Naive thymus-derived CD4-positive, alpha-beta T cell (primary cell): ENCODE measurements at regions not wholly inside any gene's neighbourhood (a gene's known extent, or its start where the extent isn't known, plus 50 kb on each side); places are given as distances from the start of the nearest gene placed in this dataset.
A peak's percentile ranks its signal among the peaks of the same experiment; 100 is the strongest.

Experiments
- ATAC-seq: fragments of 150-1000 bp; cut with Tn5 transposase; 2 replicates; pipeline ENCODE4 v1.10.0; 2021; ENCODE audit warnings: mild to moderate bottlenecking, moderate library complexity
- CTCF ChIA-PET: fragments of 350-600 bp; sonication (Branson Sonifier 250); formaldehyde crosslinking; loops from one replicate; lab custom pipeline; 2021; ENCODE audit warnings: antibody characterized with exemption; lab: Charles Lee
- POLR2A ChIA-PET: fragments of 350-600 bp; sonication (Branson Sonifier 250); formaldehyde crosslinking; loops from one replicate; lab custom pipeline; 2021; ENCODE audit warnings: antibody characterized with exemption, inconsistent platforms; lab: Charles Lee
- DNase-seq, 9 donors: peaks; one replicate each; pipeline versions ENCODE4 v3.0.0 to v3.0.0-alpha.2; 2020 to 2022; ENCODE audit warnings: mixed read lengths in 1 of 9
- H3K27ac ChIP-seq: one replicate; pipeline ENCODE4 v1.7.0; 2013; ENCODE audit warnings: mild to moderate bottlenecking, low read depth, low read length, moderate library complexity
- H3K27me3 ChIP-seq, 2 donors: one replicate each; pipeline ENCODE4 v1.7.0; 2013; ENCODE audit warnings: low read length in 2 of 2, mild to moderate bottlenecking in 2 of 2, moderate library complexity in 2 of 2; ENCODE audit not compliant: control insufficient read depth in 2 of 2, insufficient read depth in 2 of 2
- H3K36me3 ChIP-seq, 3 experiments: 1 replicate in 2 of 3; 2 replicates in 1 of 3; pipeline ENCODE4 v1.7.0; 2013; ENCODE audit warnings: low read length in 3 of 3, mild to moderate bottlenecking in 3 of 3, moderate library complexity in 1 of 3; ENCODE audit not compliant: insufficient read depth in 3 of 3, control insufficient read depth in 2 of 3
- H3K4me1 ChIP-seq, 2 donors: one replicate each; pipeline ENCODE4 v1.7.0; 2013; ENCODE audit warnings: low read length in 2 of 2, mild to moderate bottlenecking in 2 of 2, moderate library complexity in 1 of 2; ENCODE audit not compliant: control insufficient read depth in 2 of 2, insufficient read depth in 2 of 2
- H3K4me3 ChIP-seq: 2 replicates; pipeline ENCODE4 v1.7.0; 2013; ENCODE audit warnings: mild to moderate bottlenecking, low read length
- H3K9me3 ChIP-seq, 3 experiments: 1 replicate in 2 of 3; 2 replicates in 1 of 3; pipeline ENCODE4 v1.7.0; 2013; ENCODE audit warnings: low read length in 3 of 3; ENCODE audit not compliant: control insufficient read depth in 2 of 3
- H3K27ac Mint-ChIP-seq, 9 donors: one replicate each; pipeline ENCODE4 v1.8.0; 2020 to 2022; ENCODE audit warnings: mixed read lengths in 9 of 9, mild to moderate bottlenecking in 8 of 9, moderate library complexity in 5 of 9, inconsistent platforms in 2 of 9
- H3K27me3 Mint-ChIP-seq, 5 donors: one replicate each; pipeline ENCODE4 v1.8.0; 2021 to 2022; ENCODE audit warnings: mixed read lengths in 5 of 5, mild to moderate bottlenecking in 1 of 5
- H3K36me3 Mint-ChIP-seq, 5 donors: one replicate each; pipeline ENCODE4 v1.8.0; 2020 to 2022; ENCODE audit warnings: mixed read lengths in 5 of 5, mild to moderate bottlenecking in 3 of 5, inconsistent platforms in 1 of 5
- H3K4me1 Mint-ChIP-seq, 7 donors: one replicate each; pipeline ENCODE4 v1.8.0; 2020 to 2022; ENCODE audit warnings: mixed read lengths in 7 of 7, mild to moderate bottlenecking in 3 of 7, inconsistent platforms in 1 of 7
- H3K4me3 Mint-ChIP-seq, 10 donors: one replicate each; pipeline ENCODE4 v1.8.0; 2020 to 2022; ENCODE audit warnings: mild to moderate bottlenecking in 10 of 10, mixed read lengths in 10 of 10, moderate library complexity in 6 of 10, inconsistent platforms in 2 of 10
- H3K9me3 Mint-ChIP-seq, 11 donors: one replicate each; pipeline ENCODE4 v1.8.0; 2020 to 2022; ENCODE audit warnings: mixed read lengths in 11 of 11, mild to moderate bottlenecking in 4 of 11, inconsistent platforms in 1 of 11, moderate library complexity in 1 of 11
- intact Hi-C, 2 donors: fragments of 100-400 bp; cut with micrococcal nuclease; formaldehyde crosslinking; loops; one replicate each; pipeline ENCODE4 v1.15.1; 2023

DNA sequence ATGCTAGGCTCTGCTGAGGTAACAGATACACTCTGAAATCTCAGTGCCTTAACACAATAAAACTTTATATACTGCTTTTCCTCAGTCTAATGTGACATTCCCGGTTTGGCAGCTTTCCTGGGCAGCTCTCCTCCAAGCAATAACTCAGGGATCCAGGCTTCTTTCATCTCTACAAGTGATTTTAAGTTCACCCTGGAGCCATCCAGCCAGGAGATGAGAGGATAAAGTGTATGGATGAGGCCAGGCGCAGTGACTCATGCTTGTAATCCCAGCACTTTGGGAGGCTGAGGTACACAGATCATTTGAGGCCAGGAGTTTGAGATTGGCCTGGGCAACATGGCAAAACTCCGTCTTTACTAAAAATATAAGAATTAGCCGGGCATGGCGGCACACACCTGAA lies 147.2 kb downstream of the UTP18 start:
- H3K27me3 Mint-ChIP-seq: peaks cover 0 to 16% (median 0%) of the 10 kb centered on the region in 5 donors
- POLR2A ChIA-PET: no interaction called here
- no peak for DNase-seq
- Histone ChIP-seq H3K27ac (no peak overlapping the region), H3K4me1 (no peaks in the 10 kb centered on the region), H3K27me3 (no peaks in the 10 kb centered on the region), H3K4me3 (no peak overlapping the region), H3K36me3 (no peaks in the 10 kb centered on the region), H3K9me3 (no peaks in the 10 kb centered on the region)
- intact Hi-C loops: no loop called here
- H3K9me3 Mint-ChIP-seq: peaks cover 0 to 7% (median 0%) of the 10 kb centered on the region in 11 donors
- no peak overlapping the region for H3K4me3 Mint-ChIP-seq
- peak overlapping the region in 1 of 9 donors; percentile 29 for H3K27ac Mint-ChIP-seq
- H3K36me3 Mint-ChIP-seq: peaks cover 0 to 6% (median 0%) of the 10 kb centered on the region in 5 donors
- H3K4me1 Mint-ChIP-seq: peaks cover 0 to 12% (median 7%) of the 10 kb centered on the region in 7 donors
- no peak for ATAC-seq
- CTCF ChIA-PET: no interaction called here

DNA sequence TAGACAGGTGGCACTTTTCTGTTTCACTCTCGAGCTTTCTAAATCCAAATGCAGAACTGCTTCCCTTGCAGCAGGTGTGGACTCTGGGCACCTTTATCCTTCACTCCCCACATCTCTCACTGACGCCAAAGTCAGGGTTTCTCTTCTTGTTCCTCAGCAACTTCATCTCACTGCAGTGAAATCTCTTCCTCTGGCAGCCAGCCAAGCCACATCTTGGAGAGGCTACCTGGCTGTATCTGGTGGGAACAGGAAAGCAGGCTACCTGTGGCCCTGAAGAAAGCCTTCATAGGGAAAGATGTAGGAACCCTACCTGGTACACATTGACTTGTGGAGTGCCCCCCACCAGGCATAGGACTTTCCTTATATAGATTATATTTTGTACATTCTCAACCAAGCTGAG lies 159.1 kb downstream of the UTP18 start:
- Histone ChIP-seq H3K36me3 (no peaks in the 10 kb centered on the region), H3K4me1 (peaks cover 0 to 5% of the 10 kb centered on the region in 2 donors), H3K4me3 (no peak overlapping the region), H3K27me3 (no peaks in the 10 kb centered on the region), H3K27ac (no peak overlapping the region), H3K9me3 (no peaks in the 10 kb centered on the region)
- Mint-ChIP-seq H3K4me1 (peaks cover 16 to 62% (median 45%) of the 10 kb centered on the region in 7 donors), H3K36me3 (peaks cover 0 to 5% (median 0%) of the 10 kb centered on the region in 5 donors), H3K27ac (peak overlapping the region in 7 of 9 donors; percentile 4 to 61 (median 34)), H3K4me3 (peak overlapping the region in 5 of 10 donors; percentile 6 to 52 (median 37)), H3K9me3 (peaks cover 0 to 5% (median 0%) of the 10 kb centered on the region in 11 donors), H3K27me3 (peaks cover 0 to 7% (median 0%) of the 10 kb centered on the region in 5 donors)
- ChIA-PET POLR2A (no interaction called here), CTCF (interaction anchor here (1.0 kb wide), 1 partner anchor 21 kb away, joined by 4 read pairs; no protein-coding TSS in a partner anchor)
- DNase-seq (peak in 1 of 9 donors; percentile 25), ATAC-seq (no peak)
- intact Hi-C loops: no loop called here

DNA sequence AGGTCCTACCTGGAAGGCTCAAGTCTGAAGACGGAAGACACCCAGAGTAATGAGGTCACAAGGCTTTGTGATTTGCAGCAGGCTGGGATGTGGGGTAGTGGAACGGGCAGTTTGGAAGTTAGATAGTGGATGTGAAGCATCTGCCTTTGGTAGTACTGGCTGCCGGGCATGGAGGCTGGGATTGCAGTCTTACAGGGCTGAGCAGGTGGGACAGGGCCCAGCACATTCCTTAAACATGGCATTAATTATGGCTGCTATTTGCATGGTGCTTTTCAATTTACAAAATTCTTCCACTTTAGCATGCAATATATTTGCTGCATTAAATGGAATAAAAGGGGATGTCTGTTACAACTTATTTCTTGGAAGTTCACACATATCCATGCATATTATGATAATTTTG lies 161.2 kb downstream of the UTP18 start:
- H3K27me3 Mint-ChIP-seq: peaks cover 0 to 5% (median 0%) of the 10 kb centered on the region in 5 donors
- no peak overlapping the region for H3K4me3 Mint-ChIP-seq
- H3K4me1 Mint-ChIP-seq: peaks cover 18 to 78% (median 54%) of the 10 kb centered on the region in 7 donors
- ChIA-PET POLR2A (no interaction called here), CTCF (no interaction called here)
- H3K36me3 Mint-ChIP-seq: peaks cover 0 to 6% (median 0%) of the 10 kb centered on the region in 5 donors
- intact Hi-C loops: no loop called here
- peaks cover 0 to 6% (median 0%) of the 10 kb centered on the region in 11 donors for H3K9me3 Mint-ChIP-seq
- H3K27ac Mint-ChIP-seq: peak overlapping the region in 1 of 9 donors; percentile 50
- peaks cover 0 to 6% of the 10 kb centered on the region in 2 donors for H3K4me1 ChIP-seq
- ATAC-seq (no peak), DNase-seq (no peak)
- H3K4me3 ChIP-seq: no peak overlapping the region
- no peaks in the 10 kb centered on the region for H3K36me3 ChIP-seq
- no peak overlapping the region for H3K27ac ChIP-seq
- H3K27me3 ChIP-seq: no peaks in the 10 kb centered on the region
- H3K9me3 ChIP-seq: no peaks in the 10 kb centered on the region

DNA sequence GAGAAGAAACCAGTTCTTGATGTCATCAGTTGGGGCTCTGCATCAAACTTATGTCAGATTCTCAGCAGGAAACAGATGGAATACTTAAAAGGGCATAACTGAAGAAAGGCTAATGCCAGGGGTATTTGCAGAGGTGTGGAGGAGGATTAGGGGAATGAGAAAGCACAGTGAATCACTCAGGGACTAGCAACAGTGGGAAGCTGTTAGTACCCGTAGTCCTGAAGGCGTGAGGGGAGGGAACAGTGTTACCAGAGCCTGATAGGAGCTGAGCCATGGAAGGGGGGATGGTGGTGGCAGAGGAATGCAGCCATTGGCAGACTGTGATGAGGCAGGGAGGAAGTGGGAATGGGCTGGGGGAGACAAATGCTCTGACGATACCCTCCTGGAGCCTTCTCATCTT lies 162.3 kb downstream of the UTP18 start:
- H3K27ac Mint-ChIP-seq: peak overlapping the region in 6 of 9 donors; percentile 4 to 80 (median 48)
- H3K9me3 ChIP-seq: no peaks in the 10 kb centered on the region
- peaks cover 0 to 8% (median 0%) of the 10 kb centered on the region in 11 donors for H3K9me3 Mint-ChIP-seq
- H3K36me3 ChIP-seq: no peaks in the 10 kb centered on the region
- intact Hi-C loops: no loop called here
- H3K4me3 ChIP-seq: no peak overlapping the region
- peaks cover 0 to under 1% (median 0%) of the 10 kb centered on the region in 5 donors for H3K27me3 Mint-ChIP-seq
- H3K27me3 ChIP-seq: no peaks in the 10 kb centered on the region
- POLR2A ChIA-PET: no interaction called here
- DNase-seq (no peak), ATAC-seq (no peak)
- no peak overlapping the region for H3K27ac ChIP-seq
- no peak overlapping the region for H3K4me3 Mint-ChIP-seq
- CTCF ChIA-PET: no interaction called here
- H3K4me1 Mint-ChIP-seq: peaks cover 24 to 80% (median 54%) of the 10 kb centered on the region in 7 donors
- peaks cover 0 to 9% (median 0%) of the 10 kb centered on the region in 5 donors for H3K36me3 Mint-ChIP-seq
- peaks cover 5 to 17% of the 10 kb centered on the region in 2 donors for H3K4me1 ChIP-seq

DNA sequence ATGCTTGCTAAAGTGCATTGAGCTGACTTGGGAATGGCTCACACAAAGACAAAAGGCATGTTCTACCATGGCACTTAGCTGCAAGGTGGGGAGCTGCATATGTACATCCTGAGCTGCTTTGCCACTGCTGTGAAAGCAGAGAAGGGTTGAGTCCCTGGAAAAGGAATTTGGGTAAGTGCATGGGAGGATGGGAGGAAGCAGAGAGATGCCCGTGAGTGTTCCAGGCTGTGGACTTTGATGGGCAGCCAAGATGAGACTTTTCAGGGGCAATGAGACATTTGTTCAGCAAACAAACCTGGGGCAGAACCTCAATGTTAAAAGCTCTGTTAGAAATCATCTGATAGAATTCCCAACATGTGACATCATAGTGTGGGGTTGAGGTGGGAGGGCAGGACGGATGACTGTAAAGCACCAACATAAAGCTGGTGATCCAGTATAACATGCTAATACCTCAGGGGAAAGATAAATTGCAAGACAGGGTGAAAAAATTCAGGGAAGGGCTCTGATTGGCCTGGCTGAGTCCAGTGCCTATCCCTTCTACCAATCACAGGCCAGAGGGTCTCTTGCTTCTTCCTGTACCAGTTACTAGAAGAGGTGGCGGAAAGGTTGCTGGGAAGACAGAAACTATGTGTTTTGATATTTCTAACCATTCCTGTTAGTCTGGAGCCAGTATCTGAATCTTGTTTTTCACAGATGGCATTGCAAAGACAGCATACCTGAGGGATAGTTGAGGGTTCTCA lies 163.2 kb downstream of the UTP18 start:
- peaks cover 0 to 8% (median 0%) of the 10 kb centered on the region in 11 donors for H3K9me3 Mint-ChIP-seq
- peaks cover 0 to 9% (median 0%) of the 10 kb centered on the region in 5 donors for H3K36me3 Mint-ChIP-seq
- POLR2A ChIA-PET: no interaction called here

DNA sequence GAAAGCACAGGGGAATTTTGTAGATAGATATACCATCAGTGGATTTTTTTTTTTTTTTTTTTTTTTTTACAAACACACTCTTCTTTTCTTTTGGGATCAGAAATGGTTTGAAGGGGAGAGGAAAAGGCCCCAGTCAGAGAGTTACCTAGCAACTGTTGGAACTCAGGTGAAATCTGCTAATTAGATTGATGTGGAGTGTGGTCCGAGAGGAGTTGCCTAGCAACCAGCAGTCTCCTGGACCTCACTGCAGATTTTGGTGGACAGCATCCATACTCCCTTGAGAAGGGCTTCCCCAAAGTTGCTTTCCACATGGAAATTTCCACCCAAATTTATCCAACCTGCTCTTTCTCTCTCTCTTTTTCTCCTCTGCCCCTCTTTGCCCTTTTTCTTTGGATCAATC lies 165.4 kb downstream of the UTP18 start:
- H3K27me3 ChIP-seq: no peaks in the 10 kb centered on the region
- Mint-ChIP-seq H3K4me3 (no peak overlapping the region), H3K27me3 (no peaks in the 10 kb centered on the region), H3K4me1 (peaks cover 35 to 82% (median 60%) of the 10 kb centered on the region in 7 donors), H3K9me3 (peaks cover 0 to 8% (median 0%) of the 10 kb centered on the region in 11 donors), H3K27ac (peak overlapping the region in 8 of 9 donors; percentile 5 to 98 (median 55)), H3K36me3 (peaks cover 0 to 19% (median 0%) of the 10 kb centered on the region in 5 donors)
- POLR2A ChIA-PET: no interaction called here
- H3K27ac ChIP-seq: no peak overlapping the region
- H3K4me1 ChIP-seq: peaks cover 12 to 40% of the 10 kb centered on the region in 2 donors
- H3K9me3 ChIP-seq: no peaks in the 10 kb centered on the region
- no peak for ATAC-seq
- H3K36me3 ChIP-seq: no peaks in the 10 kb centered on the region
- intact Hi-C loops: loop anchor here (5.0 kb wide), 4 partner anchors 37 to 558 kb away; partner anchors contain the start of genes MBTD1 (in 1 of the 2), TOB1 (in 1 of the 2) and UTP18 (in 1 of the 2)
- no peak overlapping the region for H3K4me3 ChIP-seq
- CTCF ChIA-PET: no interaction called here
- no peak for DNase-seq

More for the DNA sequence above, 163.2 kb downstream of the UTP18 start:
- peaks cover 32 to 80% (median 54%) of the 10 kb centered on the region in 7 donors for H3K4me1 Mint-ChIP-seq
- DNase-seq: no peak
- H3K27me3 ChIP-seq: no peaks in the 10 kb centered on the region
- H3K36me3 ChIP-seq: no peaks in the 10 kb centered on the region
- intact Hi-C loops: no loop called here
- H3K4me1 ChIP-seq: peaks cover 5 to 26% of the 10 kb centered on the region in 2 donors
- no peak overlapping the region for H3K27ac ChIP-seq
- peak overlapping the region in 1 of 10 donors; percentile 5 for H3K4me3 Mint-ChIP-seq
- peak overlapping the region in 7 of 9 donors; percentile 3 to 72 (median 50) for H3K27ac Mint-ChIP-seq
- H3K9me3 ChIP-seq: no peaks in the 10 kb centered on the region
- H3K27me3 Mint-ChIP-seq: no peaks in the 10 kb centered on the region
- ATAC-seq: no peak
- H3K4me3 ChIP-seq: no peak overlapping the region
- CTCF ChIA-PET: no interaction called here
